GM19351 (cell line): ENCODE measurements at regions not wholly inside any gene's neighbourhood (a gene's known extent, or its start where the extent isn't known, plus 50 kb on each side); places are given as distances from the start of the nearest gene placed in this dataset.

ENCODE experiments used
- ATAC-seq: cut with Tn5 transposase; IDR thresholded peaks from one replicate; pipeline ENCODE4 v1.9.1; 2021; ENCODE audit warnings: mild to moderate bottlenecking, moderate library complexity; ENCODE audit not compliant: unreplicated experiment

GRCh38 chr14:101705733-101706508 is 55.6 kb upstream of the PPP2R5C start:
- no peak for ATAC-seq

- ATAC-seq, result no peak
Measured at GRCh38 chr14:101706509-101707067, 54.9 kb upstream of the PPP2R5C start.

GRCh38 chr14:101707068-101707842 is 54.3 kb upstream of the PPP2R5C start:
- ATAC-seq, result peak; percentile 52

- ATAC-seq, result no peak
Measured at GRCh38 chr14:101707863-101708620, 53.5 kb upstream of the PPP2R5C start.

GRCh38 chr14:101708853-101709532 is 52.5 kb upstream of the PPP2R5C start:
- ATAC-seq, result no peak

- no peak for ATAC-seq
Measured at GRCh38 chr14:101709533-101709881, 52.0 kb upstream of the PPP2R5C start.

GRCh38 chr14:101709962-101710931 is 51.3 kb upstream of the PPP2R5C start:
- no peak for ATAC-seq

- ATAC-seq, result no peak
Measured at GRCh38 chr14:101711041-101711856, 50.3 kb upstream of the PPP2R5C start.
